Keratinocyte (primary cell): ENCODE measurements at regions not wholly inside any gene's neighbourhood (a gene's known extent, or its start where the extent isn't known, plus 50 kb on each side); places are given as distances from the start of the nearest gene placed in this dataset.

ENCODE experiments used
- DNase-seq: peaks from one replicate; pipeline ENCODE4 v3.0.0-alpha.2; 2011; ENCODE audit warnings: low read depth, missing footprints, low spot score
- FAIRE-seq: peaks from 2 replicates; lab custom pipeline; 2011; peaks lifted over from hg19 to GRCh38; lab: Jason Lieb, UNC
- H2AFZ ChIP-seq: 2 replicates; pipeline ENCODE4 v1.6.0; 2012; ENCODE audit warnings: low read length, control low read depth, inconsistent platforms; ENCODE audit not compliant: control insufficient read depth
- H3K27ac ChIP-seq: 2 replicates; pipeline ENCODE4 v1.5.1; 2011; ENCODE audit warnings: low read length; ENCODE audit not compliant: control insufficient read depth, insufficient read depth
- H3K27me3 ChIP-seq: 3 replicates; pipeline ENCODE4 v1.6.0; 2011; ENCODE audit warnings: low read length; ENCODE audit not compliant: control insufficient read depth, insufficient read depth; ENCODE audit errors: extremely low read depth
- H3K36me3 ChIP-seq, 2 experiments: 2 replicates in 1 of 2; 3 replicates in 1 of 2; pipeline ENCODE4 v1.5.1; 2011; ENCODE audit warnings: low read length in 2 of 2, mild to moderate bottlenecking in 1 of 2; ENCODE audit not compliant: control insufficient read depth in 2 of 2, insufficient read depth in 2 of 2; ENCODE audit errors: extremely low read depth in 1 of 2
- H3K4me1 ChIP-seq: 3 replicates; pipeline ENCODE4 v1.5.1; 2011; ENCODE audit warnings: low read length; ENCODE audit not compliant: control insufficient read depth, insufficient read depth; ENCODE audit errors: extremely low read depth
- H3K4me2 ChIP-seq: 3 replicates; pipeline ENCODE4 v1.6.0; 2011; ENCODE audit warnings: low read depth, low read length; ENCODE audit not compliant: control insufficient read depth, insufficient read depth; ENCODE audit errors: extremely low read depth
- H3K4me3 ChIP-seq, 3 experiments: fragments of 200-600 bp in 1 of 3; sonication (generic) in 1 of 3; 2 replicates in 2 of 3; 3 replicates in 1 of 3; pipeline ENCODE4 v1.5.1; 2011 to 2016; ENCODE audit warnings: low read length in 3 of 3, mild to moderate bottlenecking in 3 of 3, control low read depth in 2 of 3, inconsistent platforms in 1 of 3, low read depth in 1 of 3, mixed read lengths in 1 of 3, mixed run types in 1 of 3, moderate library complexity in 1 of 3; ENCODE audit not compliant: control insufficient read depth in 2 of 3, insufficient read depth in 2 of 3; ENCODE audit errors: extremely low read depth in 1 of 3
- H3K79me2 ChIP-seq: 2 replicates; pipeline ENCODE4 v1.6.0; 2012; ENCODE audit warnings: low read length; ENCODE audit not compliant: control insufficient read depth, insufficient read depth
- H3K9ac ChIP-seq: 3 replicates; pipeline ENCODE4 v1.6.0; 2011; ENCODE audit warnings: low read length; ENCODE audit not compliant: control insufficient read depth, insufficient read depth; ENCODE audit errors: extremely low read depth
- H3K9me1 ChIP-seq: 3 replicates; pipeline ENCODE4 v1.6.0; 2011; ENCODE audit warnings: low read length; ENCODE audit not compliant: control insufficient read depth, insufficient read depth; ENCODE audit errors: extremely low read depth
- H3K9me3 ChIP-seq: 2 replicates; pipeline ENCODE4 v1.5.1; 2012; ENCODE audit warnings: low read depth, low read length; ENCODE audit not compliant: control insufficient read depth
- H4K20me1 ChIP-seq: 3 replicates; pipeline ENCODE4 v1.6.0; 2011; ENCODE audit warnings: low read length; ENCODE audit not compliant: control insufficient read depth, insufficient read depth; ENCODE audit errors: extremely low read depth
- CTCF ChIP-seq, 3 experiments: IDR thresholded peaks in 1 of 3; conservative IDR thresholded peaks in 1 of 3; optimal IDR thresholded peaks in 1 of 3; 2 replicates in 2 of 3; 3 replicates in 1 of 3; pipeline versions ENCODE3 to v1.5.1; 2011; ENCODE audit warnings: low read length in 3 of 3, mild to moderate bottlenecking in 3 of 3, moderate library complexity in 2 of 3, control low read depth in 1 of 3, inconsistent platforms in 1 of 3; ENCODE audit not compliant: insufficient read depth in 2 of 3; ENCODE audit errors: extremely low read depth in 1 of 3
- EZH2 ChIP-seq: IDR thresholded peaks from one replicate; pipeline ENCODE4 v1.6.1; 2012; ENCODE audit warnings: inconsistent platforms, mild to moderate bottlenecking, low read length, moderate library complexity
- dilution Hi-C: fragments of 300-500 bp; cut with MboI; formaldehyde crosslinking; loops from one replicate; pipeline ENCODE4 v1.7.0; 2020; ENCODE audit warnings: low sequenced_read_pairs; ENCODE audit not compliant: extremely low pct_ligation_motif_present

- no peak overlapping the region for H3K4me3 ChIP-seq
- no peaks in the 10 kb centered on the region for H4K20me1 ChIP-seq
- H3K9ac ChIP-seq, result no peak overlapping the region
- no peaks in the 10 kb centered on the region for H3K27me3 ChIP-seq
- TF ChIP-seq EZH2 (no peak), CTCF (optimal IDR thresholded peaks at IDR 0.05 in 1 of 3, IDR thresholded peaks at IDR 0.05 in 1 of 3, conservative IDR thresholded peaks at IDR 0.05 in 1 of 3; ENCODE audit: extremely low read depth in 1 of 3, insufficient read depth in 2 of 3, low read length in 3 of 3) (no peak)
- no peak overlapping the region for H3K27ac ChIP-seq
- H3K9me1 ChIP-seq, result no peaks in the 10 kb centered on the region
- H3K4me2 ChIP-seq, result no peak overlapping the region
- H3K9me3 ChIP-seq, result no peaks in the 10 kb centered on the region
- dilution Hi-C loops, result no loop called here
- no peak for DNase-seq
- no peaks in the 10 kb centered on the region for H3K79me2 ChIP-seq
- H3K4me1 ChIP-seq, result no peaks in the 10 kb centered on the region
- H3K36me3 ChIP-seq, result no peaks in the 10 kb centered on the region
- no peak for FAIRE-seq
- no peak overlapping the region for H2AFZ ChIP-seq
These were observed 114.2 kb downstream of the IRX1 start for GRCh38 chr5:3709717-3710348.

- dilution Hi-C loops, result no loop called here
- Histone ChIP-seq H4K20me1 (no peaks in the 10 kb centered on the region), H2AFZ (no peak overlapping the region), H3K4me2 (no peak overlapping the region), H3K4me1 (no peaks in the 10 kb centered on the region), H3K79me2 (no peaks in the 10 kb centered on the region), H3K27me3 (no peaks in the 10 kb centered on the region), H3K9ac (no peak overlapping the region), H3K9me3 (no peaks in the 10 kb centered on the region), H3K9me1 (no peaks in the 10 kb centered on the region), H3K27ac (no peak overlapping the region), H3K4me3 (no peak overlapping the region), H3K36me3 (no peaks in the 10 kb centered on the region)
- FAIRE-seq, result no peak
- no peak for DNase-seq
- TF ChIP-seq EZH2 (no peak), CTCF (optimal IDR thresholded peaks at IDR 0.05 in 1 of 3, IDR thresholded peaks at IDR 0.05 in 1 of 3, conservative IDR thresholded peaks at IDR 0.05 in 1 of 3; ENCODE audit: extremely low read depth in 1 of 3, insufficient read depth in 2 of 3, low read length in 3 of 3) (no peak)
These were observed 119.4 kb downstream of the IRX1 start for GRCh38 chr5:3715062-3715461.
